ENCODE measurements at regions not wholly inside any gene's neighbourhood (a gene's known extent, or its start where the extent isn't known, plus 50 kb on each side); places are given as distances from the start of the nearest gene placed in this dataset.
"Not testable (repeated sequence)": the region's sequence is repeated elsewhere in the genome, so short reads cannot be mapped to it uniquely, and the experiment has no call there.

DNA sequence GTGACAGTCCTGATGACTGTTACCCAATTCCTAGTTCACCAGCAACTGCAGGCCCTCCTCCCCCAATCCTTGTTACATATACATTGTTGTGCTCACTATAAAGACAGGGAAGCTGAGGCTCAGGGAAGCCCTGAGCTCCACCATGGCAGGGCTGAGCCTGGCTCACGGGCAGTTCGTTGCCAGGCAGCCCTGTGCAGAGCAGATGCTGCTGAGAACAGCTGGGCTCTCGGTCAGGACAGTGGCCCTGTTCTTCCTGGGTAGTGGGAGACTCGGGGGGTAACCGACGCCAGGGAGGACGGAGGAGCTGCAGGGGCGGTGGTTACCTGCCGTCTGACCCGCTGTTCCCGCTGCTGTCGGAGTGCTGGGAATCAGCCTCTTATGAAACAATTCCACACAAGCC, 80.9 kb upstream of the ZNF469 start:
- ATAC-seq (ENCODE audit: low read depth) (no peak), DNase-seq (ENCODE audit: low spot score in 2 of 2) (no peak)
- Mint-ChIP-seq H3K4me1 (no peaks in the 10 kb centered on the region), H3K27ac (no peak overlapping the region), H3K27me3 (peaks cover 19% of the 10 kb centered on the region), H3K4me3 (no peak overlapping the region), H3K36me3 (no peaks in the 10 kb centered on the region), H3K9me3 (peaks cover 4% of the 10 kb centered on the region)

GRCh38 chr16:88302666-88303065, 80.1 kb upstream of the ZNF469 start:
- Mint-ChIP-seq H3K4me1 (no peaks in the 10 kb centered on the region), H3K9me3 (peaks cover 4% of the 10 kb centered on the region), H3K4me3 (no peak overlapping the region), H3K27ac (no peak overlapping the region), H3K36me3 (no peaks in the 10 kb centered on the region), H3K27me3 (peaks cover 18% of the 10 kb centered on the region)
- DNase-seq (ENCODE audit: low spot score in 2 of 2) (no peak), ATAC-seq (ENCODE audit: low read depth) (no peak)

GRCh38 chr16:88303405-88303804, 79.4 kb upstream of the ZNF469 start:
- H3K4me3 Mint-ChIP-seq, result no peak overlapping the region
- no peak for DNase-seq (ENCODE audit: low spot score in 2 of 2)
- H3K27ac Mint-ChIP-seq, result no peak overlapping the region
- no peaks in the 10 kb centered on the region for H3K36me3 Mint-ChIP-seq
- H3K27me3 Mint-ChIP-seq, result peaks cover 18% of the 10 kb centered on the region
- H3K9me3 Mint-ChIP-seq, result peaks cover 4% of the 10 kb centered on the region
- ATAC-seq (ENCODE audit: low read depth), result no peak
- H3K4me1 Mint-ChIP-seq, result no peaks in the 10 kb centered on the region

DNA sequence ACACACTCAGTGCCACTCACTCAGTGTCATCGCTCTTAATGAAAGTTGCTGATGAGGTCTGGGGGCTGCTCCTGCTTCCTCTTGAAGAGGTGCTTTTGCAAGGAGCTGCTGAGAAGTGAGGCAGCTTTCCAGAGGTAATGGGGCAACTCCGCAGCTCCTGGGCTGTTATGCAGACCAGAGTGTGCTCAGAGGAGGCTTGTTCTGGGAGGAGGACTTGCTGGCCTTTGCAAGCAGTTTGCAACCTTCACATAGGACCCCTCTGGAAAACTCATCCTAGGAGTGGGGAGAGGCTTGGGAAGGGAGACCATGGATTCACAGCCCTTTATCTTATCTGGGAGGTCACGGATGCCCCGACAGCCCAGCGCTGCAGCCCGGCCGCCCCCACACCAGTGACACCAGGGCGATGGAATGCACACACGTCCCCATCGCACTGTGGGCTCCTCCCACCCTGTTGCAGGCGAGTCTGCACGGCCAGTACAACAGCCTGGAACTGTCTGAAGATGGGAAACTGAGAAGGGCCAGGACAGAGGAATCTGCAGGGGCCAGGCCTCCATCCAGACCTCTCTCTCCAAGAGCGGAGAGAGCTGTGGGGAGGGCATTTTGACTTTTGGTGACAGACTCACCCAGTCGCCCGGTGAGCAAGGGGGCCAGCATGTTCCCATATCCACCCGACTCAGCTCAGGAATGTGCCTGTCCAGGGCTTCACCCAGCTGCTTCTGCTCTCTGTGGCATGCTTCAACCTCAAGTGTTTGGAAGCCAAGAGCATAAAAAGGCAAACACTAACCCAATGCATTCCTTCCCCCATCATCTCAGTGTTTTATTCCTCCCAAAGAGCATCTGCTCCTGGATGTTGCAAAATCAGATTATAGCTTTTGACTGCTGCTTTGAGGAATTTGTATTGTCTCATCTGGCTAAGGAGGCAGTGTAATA, 78.6 kb upstream of the ZNF469 start:
- H3K36me3 Mint-ChIP-seq, result no peaks in the 10 kb centered on the region
- DNase-seq (ENCODE audit: low spot score in 2 of 2) (no peak), ATAC-seq (ENCODE audit: low read depth) (no peak)
- no peaks in the 10 kb centered on the region for H3K4me1 Mint-ChIP-seq
- no peak overlapping the region for H3K4me3 Mint-ChIP-seq
- no peak overlapping the region for H3K27ac Mint-ChIP-seq
- peaks cover 4% of the 10 kb centered on the region for H3K9me3 Mint-ChIP-seq
- peaks cover 20% of the 10 kb centered on the region for H3K27me3 Mint-ChIP-seq

- Mint-ChIP-seq H3K4me1 (no peaks in the 10 kb centered on the region), H3K27ac (no peak overlapping the region), H3K9me3 (peaks cover 4% of the 10 kb centered on the region), H3K4me3 (no peak overlapping the region), H3K36me3 (no peaks in the 10 kb centered on the region), H3K27me3 (peaks cover 18% of the 10 kb centered on the region)
- DNase-seq (ENCODE audit: low spot score in 2 of 2) (no peak), ATAC-seq (ENCODE audit: low read depth) (no peak)
These were observed 77.6 kb upstream of the ZNF469 start for GRCh38 chr16:88305176-88305575.

DNA sequence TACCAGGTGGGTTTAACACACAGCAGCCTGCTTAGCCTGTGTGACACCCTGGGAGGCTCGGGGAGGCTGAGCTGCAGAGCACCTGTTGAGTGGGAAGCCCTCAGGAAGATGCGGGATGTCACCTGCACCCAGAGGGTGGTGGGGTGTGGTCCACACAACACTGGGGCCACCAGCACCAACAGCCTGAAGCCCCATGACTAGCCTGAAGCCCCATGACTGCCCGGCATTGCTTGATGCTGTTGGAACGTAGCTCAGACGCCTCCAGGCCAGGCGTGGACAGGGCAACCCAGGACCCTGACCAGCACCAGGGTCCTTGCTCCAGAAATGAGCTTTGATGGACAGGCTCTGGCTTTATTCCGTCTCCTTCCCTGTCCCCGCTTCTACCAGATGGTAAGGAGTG, 76.3 kb upstream of the ZNF469 start:
- Mint-ChIP-seq H3K4me3 (no peak overlapping the region), H3K27me3 (peaks cover 19% of the 10 kb centered on the region), H3K4me1 (no peaks in the 10 kb centered on the region), H3K9me3 (peaks cover 4% of the 10 kb centered on the region), H3K27ac (no peak overlapping the region), H3K36me3 (no peaks in the 10 kb centered on the region)
- DNase-seq (ENCODE audit: low spot score in 2 of 2) (no peak), ATAC-seq (ENCODE audit: low read depth) (no peak)

DNA sequence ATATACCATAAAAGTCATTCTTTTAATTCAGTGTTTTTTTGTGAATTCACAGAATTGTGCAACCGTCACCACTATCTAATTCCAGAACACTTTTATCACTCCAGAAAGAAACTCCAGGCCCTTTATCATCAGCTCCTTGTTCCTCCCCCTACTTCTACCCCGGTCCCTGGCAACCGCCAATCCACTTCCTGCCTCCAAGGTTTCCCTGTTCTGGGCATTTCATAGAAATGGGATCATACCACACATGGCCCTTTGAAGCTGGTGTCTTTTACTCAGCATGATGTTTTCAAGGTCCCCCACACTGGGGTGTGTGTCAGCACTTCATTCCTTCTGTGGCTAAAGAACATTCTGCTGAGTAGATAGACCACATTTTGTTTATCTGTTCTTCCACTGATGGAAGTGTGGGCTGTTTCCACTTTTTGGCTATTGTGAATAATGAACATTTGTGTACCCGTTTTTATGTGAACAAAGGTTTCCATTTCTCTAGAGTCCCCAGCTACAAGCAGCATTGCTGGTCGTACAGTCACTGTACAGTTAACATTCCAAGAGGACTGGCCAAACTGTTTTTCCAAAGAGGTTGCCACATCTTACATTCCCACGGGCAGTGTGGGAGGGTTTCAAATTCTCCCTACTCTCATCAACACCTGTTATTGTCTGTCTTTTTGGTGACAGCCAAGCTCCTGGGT, 75.8 kb upstream of the ZNF469 start:
- ATAC-seq (ENCODE audit: low read depth) (no peak), DNase-seq (ENCODE audit: low spot score in 2 of 2) (no peak)
- Mint-ChIP-seq H3K4me3 (no peak overlapping the region), H3K27ac (no peak overlapping the region), H3K27me3 (peaks cover 15% of the 10 kb centered on the region), H3K4me1 (no peaks in the 10 kb centered on the region), H3K36me3 (no peaks in the 10 kb centered on the region), H3K9me3 (peaks cover 4% of the 10 kb centered on the region)

DNA sequence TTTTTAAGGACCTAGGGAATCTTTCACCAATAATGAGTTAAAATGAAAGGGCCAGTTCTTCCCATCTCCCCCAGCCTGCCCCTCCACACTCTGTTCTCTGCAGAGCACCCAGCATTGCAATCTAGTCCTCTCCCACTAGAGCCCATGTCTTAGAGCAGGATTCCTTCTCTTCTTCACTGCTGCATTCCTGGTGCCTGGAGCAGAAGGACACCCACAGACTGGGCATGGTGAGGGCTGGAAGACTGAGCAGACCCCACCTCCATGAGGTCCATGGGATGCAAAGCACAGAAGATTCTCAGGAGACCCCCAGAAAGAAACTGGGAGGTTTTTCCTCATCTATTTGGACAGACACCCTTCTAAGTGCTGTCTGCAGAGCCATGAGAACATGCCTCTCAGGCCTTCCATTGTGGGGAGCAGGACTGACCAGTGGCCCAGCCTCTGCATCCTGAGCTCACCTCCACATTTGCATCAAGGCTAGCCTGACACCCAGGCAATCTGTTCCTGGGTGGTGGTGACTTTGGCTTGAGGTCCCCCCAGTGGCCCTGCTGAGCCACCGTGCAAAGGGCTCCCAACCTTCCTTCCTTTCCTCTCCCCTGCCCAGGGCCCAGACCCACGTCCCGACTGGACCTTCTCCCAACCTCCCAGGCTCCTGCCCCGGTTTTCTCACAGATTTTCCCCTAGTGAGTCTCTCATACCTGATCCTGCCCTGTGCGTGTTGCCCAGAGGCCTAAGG, 74.2 kb upstream of the ZNF469 start:
- Mint-ChIP-seq H3K4me1 (no peaks in the 10 kb centered on the region), H3K27me3 (peaks cover 15% of the 10 kb centered on the region), H3K9me3 (peaks cover 11% of the 10 kb centered on the region), H3K27ac (no peak overlapping the region), H3K36me3 (no peaks in the 10 kb centered on the region), H3K4me3 (no peak overlapping the region)
- ATAC-seq (ENCODE audit: low read depth) (no peak), DNase-seq (ENCODE audit: low spot score in 2 of 2) (no peak)

DNA sequence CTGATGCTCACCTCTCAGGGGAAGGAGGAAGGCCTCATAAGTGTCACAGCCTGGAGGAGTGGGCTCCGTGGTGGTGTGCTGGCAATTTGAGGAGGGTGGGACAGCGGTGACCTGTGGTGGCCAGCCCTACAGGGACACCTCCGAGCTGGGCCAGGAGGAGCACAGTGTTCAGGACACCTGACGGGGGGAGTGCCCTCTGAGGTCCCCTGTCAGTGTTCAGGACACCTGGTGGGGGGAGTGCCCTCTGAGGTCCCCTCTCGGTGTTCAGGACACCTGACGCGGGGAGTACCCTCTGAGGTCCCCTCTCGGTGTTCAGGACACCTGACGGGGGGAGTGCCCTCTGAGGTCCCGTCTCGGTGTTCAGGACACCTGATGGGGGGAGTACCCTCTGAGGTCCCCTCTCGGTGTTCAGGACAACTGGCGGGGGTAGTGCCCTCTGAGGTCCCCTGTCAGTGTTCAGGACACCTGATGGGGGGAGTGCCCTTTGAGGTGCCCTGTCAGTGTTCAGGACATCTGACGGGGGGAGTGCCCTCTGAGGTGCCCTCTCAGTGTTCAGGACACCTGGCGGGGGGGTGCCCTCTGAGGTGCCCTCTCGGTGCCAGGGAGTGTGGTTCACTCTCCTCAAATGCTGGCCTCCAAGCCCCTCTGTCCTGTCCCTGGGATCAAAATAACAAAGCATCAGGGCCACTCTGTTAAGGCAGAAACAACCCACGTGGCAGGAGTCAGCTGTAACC, 73.4 kb upstream of the ZNF469 start:
- Mint-ChIP-seq H3K9me3 (peaks cover 11% of the 10 kb centered on the region), H3K4me1 (no peaks in the 10 kb centered on the region), H3K27ac (no peak overlapping the region), H3K27me3 (peaks cover 16% of the 10 kb centered on the region), H3K36me3 (no peaks in the 10 kb centered on the region), H3K4me3 (no peak overlapping the region)
- ATAC-seq (ENCODE audit: low read depth) (no peak), DNase-seq (ENCODE audit: low spot score in 2 of 2) (no peak)

DNA sequence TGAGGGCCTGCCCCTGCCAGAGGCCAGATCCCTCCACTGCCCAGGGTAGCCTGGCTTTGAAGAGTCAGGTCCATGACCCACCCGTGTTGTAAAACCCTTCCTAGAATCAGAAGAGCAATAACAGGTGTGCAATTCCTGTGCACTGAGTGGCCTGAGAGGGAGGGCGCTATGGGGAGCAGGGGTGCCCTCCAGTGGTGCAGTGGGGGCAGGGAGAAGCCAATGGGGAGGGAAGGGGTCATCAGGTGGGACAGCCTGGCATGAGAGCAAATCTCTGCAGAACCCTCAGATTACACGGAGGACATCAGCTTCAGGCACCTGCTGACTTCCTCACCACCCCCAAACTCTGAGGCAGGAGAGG, 72.9 kb upstream of the ZNF469 start:
- peaks cover 18% of the 10 kb centered on the region for H3K27me3 Mint-ChIP-seq
- peaks cover 11% of the 10 kb centered on the region for H3K9me3 Mint-ChIP-seq
- no peaks in the 10 kb centered on the region for H3K36me3 Mint-ChIP-seq
- no peak overlapping the region for H3K4me3 Mint-ChIP-seq
- no peaks in the 10 kb centered on the region for H3K4me1 Mint-ChIP-seq
- H3K27ac Mint-ChIP-seq, result no peak overlapping the region
- ATAC-seq (ENCODE audit: low read depth), result no peak
- no peak for DNase-seq (ENCODE audit: low spot score in 2 of 2)

DNA sequence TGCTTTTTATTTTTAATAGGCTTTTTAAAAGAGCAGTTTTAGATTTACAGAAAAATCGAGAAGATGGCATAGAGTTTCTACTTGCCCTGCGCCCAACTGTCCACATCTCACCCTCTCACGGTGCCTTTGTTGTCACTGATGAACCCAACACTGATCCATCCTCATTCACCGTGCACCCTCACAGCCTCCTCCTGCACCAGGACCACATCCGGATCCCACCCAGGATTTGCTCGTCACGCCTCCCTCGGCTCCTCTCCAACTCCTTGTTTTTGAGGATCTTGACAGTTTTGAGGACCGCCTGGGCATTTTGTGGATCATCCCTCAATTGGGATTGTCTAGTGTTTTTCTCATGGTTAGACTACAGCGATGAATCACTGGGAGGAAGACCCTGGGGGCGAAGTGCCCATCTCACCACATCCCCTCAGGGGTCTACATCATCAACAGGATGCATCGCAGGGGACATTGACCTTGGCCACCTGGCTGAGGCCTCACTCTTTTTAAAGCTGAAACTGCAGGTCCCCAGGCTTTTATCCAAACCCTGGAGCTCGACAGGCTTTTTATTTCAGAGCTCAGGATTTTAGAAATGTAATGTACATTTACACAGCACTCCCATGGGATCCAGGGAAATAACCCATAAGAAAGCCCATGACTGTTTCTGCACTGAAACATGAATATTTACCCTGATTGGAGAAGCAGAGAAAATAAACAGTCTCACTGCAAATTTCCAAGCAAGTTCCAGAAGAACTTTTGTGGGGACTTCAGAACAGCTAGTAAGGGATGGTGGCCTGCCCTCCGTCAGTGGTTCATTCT, 71.8 kb upstream of the ZNF469 start:
- no peaks in the 10 kb centered on the region for H3K36me3 Mint-ChIP-seq
- peaks cover 8% of the 10 kb centered on the region for H3K9me3 Mint-ChIP-seq
- no peak for ATAC-seq (ENCODE audit: low read depth)
- H3K4me1 Mint-ChIP-seq, result no peaks in the 10 kb centered on the region
- no peak for DNase-seq (ENCODE audit: low spot score in 2 of 2)
- H3K27ac Mint-ChIP-seq, result no peak overlapping the region
- no peak overlapping the region for H3K4me3 Mint-ChIP-seq
- peaks cover 14% of the 10 kb centered on the region for H3K27me3 Mint-ChIP-seq

- not testable (repeated sequence) for H3K4me3 Mint-ChIP-seq; H3K27ac Mint-ChIP-seq; H3K9me3 Mint-ChIP-seq; H3K36me3 Mint-ChIP-seq; H3K4me1 Mint-ChIP-seq; DNase-seq (ENCODE audit: low spot score in 2 of 2); ATAC-seq (ENCODE audit: low read depth)
- H3K27me3 Mint-ChIP-seq, result peaks cover 14% of the 10 kb centered on the region
These were observed 70.9 kb upstream of the ZNF469 start for GRCh38 chr16:88311860-88312259.

- no peaks in the 10 kb centered on the region for H3K4me1 Mint-ChIP-seq
- H3K4me3 Mint-ChIP-seq, result no peak overlapping the region
- ATAC-seq (ENCODE audit: low read depth) (no peak), DNase-seq (ENCODE audit: low spot score in 2 of 2) (no peak)
- H3K36me3 Mint-ChIP-seq, result no peaks in the 10 kb centered on the region
- H3K27me3 Mint-ChIP-seq, result peaks cover 19% of the 10 kb centered on the region
- H3K27ac Mint-ChIP-seq, result no peak overlapping the region
- peaks cover 8% of the 10 kb centered on the region for H3K9me3 Mint-ChIP-seq
These were observed 70.0 kb upstream of the ZNF469 start for GRCh38 chr16:88312732-88313131.

Data from memory B cell (primary cell).